Bronchial epithelial cell (primary cell): ENCODE measurements at regions not wholly inside any gene's neighbourhood (a gene's known extent, or its start where the extent isn't known, plus 50 kb on each side); places are given as distances from the start of the nearest gene placed in this dataset.

ENCODE experiments used
- DNase-seq: peaks from one replicate; pipeline ENCODE4 v3.0.0-alpha.2; 2010; ENCODE audit warnings: low read depth
- FAIRE-seq: peaks from 2 replicates; lab custom pipeline; 2011; peaks lifted over from hg19 to GRCh38; lab: Jason Lieb, UNC
- H3K27me3 ChIP-seq: 2 replicates; pipeline ENCODE4 v1.5.1; 2011; ENCODE audit warnings: low read length; ENCODE audit not compliant: control insufficient read depth, insufficient read depth
- H3K36me3 ChIP-seq: 2 replicates; pipeline ENCODE4 v1.5.1; 2011; ENCODE audit warnings: low read length; ENCODE audit not compliant: control insufficient read depth, insufficient read depth
- H3K4me3 ChIP-seq: 2 replicates; pipeline ENCODE4 v1.5.1; 2011; ENCODE audit warnings: mild to moderate bottlenecking, low read depth, low read length, control low read depth
- CTCF ChIP-seq: IDR thresholded peaks from 2 replicates; pipeline ENCODE4 v1.5.1; 2011; ENCODE audit warnings: mild to moderate bottlenecking, moderate library complexity, low read length, control low read depth, inconsistent platforms; ENCODE audit not compliant: insufficient read depth, severe bottlenecking

GRCh38 chr2:40741532-40741931 lies 289.6 kb upstream of the SLC8A1 start:
- Histone ChIP-seq H3K27me3 (no peaks in the 10 kb centered on the region), H3K36me3 (no peaks in the 10 kb centered on the region), H3K4me3 (no peak overlapping the region)
- DNase-seq, result peak; percentile 74
- TF ChIP-seq CTCF, result no peak
- FAIRE-seq, result no peak

GRCh38 chr2:40746191-40746590 lies 294.3 kb upstream of the SLC8A1 start:
- no peak for DNase-seq
- FAIRE-seq, result no peak
- H3K36me3 ChIP-seq, result no peaks in the 10 kb centered on the region
- no peak overlapping the region for H3K4me3 ChIP-seq
- H3K27me3 ChIP-seq, result no peaks in the 10 kb centered on the region
- TF ChIP-seq CTCF, result no peak

GRCh38 chr2:40751981-40752380 lies 300.1 kb upstream of the SLC8A1 start:
- no peaks in the 10 kb centered on the region for H3K36me3 ChIP-seq
- TF ChIP-seq CTCF, result no peak
- no peaks in the 10 kb centered on the region for H3K27me3 ChIP-seq
- H3K4me3 ChIP-seq, result no peak overlapping the region
- DNase-seq (peak; percentile 43), FAIRE-seq (no peak)

- H3K4me3 ChIP-seq, result no peak overlapping the region
- TF ChIP-seq CTCF, result no peak
- FAIRE-seq (no peak), DNase-seq (no peak)
- no peaks in the 10 kb centered on the region for H3K27me3 ChIP-seq
- H3K36me3 ChIP-seq, result no peaks in the 10 kb centered on the region
These were observed 300.9 kb upstream of the SLC8A1 start for GRCh38 chr2:40752796-40753195.

- DNase-seq (no peak), FAIRE-seq (no peak)
- Histone ChIP-seq H3K27me3 (no peaks in the 10 kb centered on the region), H3K36me3 (no peaks in the 10 kb centered on the region), H3K4me3 (no peak overlapping the region)
- TF ChIP-seq CTCF, result no peak
These were observed 303.0 kb upstream of the SLC8A1 start for GRCh38 chr2:40754912-40755311.

GRCh38 chr2:40758401-40759155 lies 306.7 kb upstream of the SLC8A1 start:
- Histone ChIP-seq H3K4me3 (no peak overlapping the region), H3K36me3 (no peaks in the 10 kb centered on the region), H3K27me3 (no peaks in the 10 kb centered on the region)
- FAIRE-seq, result no peak
- peak; percentile 28 for DNase-seq
- TF ChIP-seq CTCF, result no peak
